Upper lobe of left lung (tissue), 6 donors: ENCODE measurements at regions not wholly inside any gene's neighbourhood (a gene's known extent, or its start where the extent isn't known, plus 50 kb on each side); places are given as distances from the start of the nearest gene placed in this dataset.

Experiments used
- ATAC-seq, 2 donors: fragments of 200-7000 bp; cut with Tn5 transposase; one replicate each; pipeline ENCODE4 v1.9.1; 2022; ENCODE audit warnings: mild to moderate bottlenecking in 2 of 2, moderate library complexity in 2 of 2; ENCODE audit not compliant: low FRiP score in 2 of 2
- DNase-seq, 2 donors: peaks; one replicate each; pipeline ENCODE4 v3.0.0-alpha.2; 2019 to 2020
- H3K27ac ChIP-seq, 4 donors: fragments of 200-600 bp; sonication (generic); one replicate each; pipeline ENCODE4 v1.5.1; 2016 to 2019
- H3K27me3 ChIP-seq, 4 donors: fragments of 200-600 bp; sonication (generic); one replicate each; pipeline ENCODE4 v1.5.1; 2017 to 2019
- H3K36me3 ChIP-seq, 4 donors: fragments of 200-600 bp; sonication (generic); one replicate each; pipeline ENCODE4 v1.5.1; 2016 to 2019
- H3K4me1 ChIP-seq, 4 donors: fragments of 200-600 bp; sonication (generic); one replicate each; pipeline ENCODE4 v1.5.1; 2018 to 2019
- H3K4me3 ChIP-seq, 4 donors: fragments of 200-600 bp; sonication (generic); one replicate each; pipeline ENCODE4 v1.5.1; 2017 to 2019; ENCODE audit warnings: mild to moderate bottlenecking in 2 of 4, moderate library complexity in 1 of 4
- H3K9me3 ChIP-seq, 4 donors: fragments of 200-600 bp; sonication (generic); one replicate each; pipeline ENCODE4 v1.5.1; 2018 to 2019
- EP300 ChIP-seq, 4 donors: sonication (generic); formaldehyde crosslinking; IDR thresholded peaks; one replicate each; pipeline ENCODE4 v1.5.1; 2017; ENCODE audit warnings: antibody characterized with exemption in 4 of 4, control low read depth in 2 of 4
- POLR2A ChIP-seq, 4 donors: fragments of 450-650 bp; IDR thresholded peaks; one replicate each; pipeline ENCODE4 v1.5.1; 2016 to 2017; ENCODE audit warnings: antibody characterized with exemption in 4 of 4, mild to moderate bottlenecking in 2 of 4
- POLR2AphosphoS5 ChIP-seq, 2 donors: sonication (generic); formaldehyde crosslinking; IDR thresholded peaks; one replicate each; pipeline ENCODE4 v1.5.1; 2017; ENCODE audit warnings: antibody characterized with exemption in 2 of 2
- WGBS, 2 donors: methylation state at CpG; one replicate each; pipeline ENCODE4 v1.1.5; 2017 to 2018; 5-methylcytosine and 5-hydroxymethylcytosine counted together
- TF ChIP-seq, protein P1 (sequence below), 6 experiments: fragments of 450-650 bp in 4 of 6; fragments of 200-600 bp in 2 of 6; sonication (generic) in 2 of 6; IDR thresholded peaks; one replicate each; pipeline ENCODE4 v1.5.1; 2016 to 2019; ENCODE audit warnings: antibody characterized with exemption in 6 of 6
- donor health status: DM: no; HTN: no; CAD: no; lungs with moderate emphysema.
- donor health status: DM: no; HTN: yes; CAD: no; lungs with severe emphysema.

DNA sequence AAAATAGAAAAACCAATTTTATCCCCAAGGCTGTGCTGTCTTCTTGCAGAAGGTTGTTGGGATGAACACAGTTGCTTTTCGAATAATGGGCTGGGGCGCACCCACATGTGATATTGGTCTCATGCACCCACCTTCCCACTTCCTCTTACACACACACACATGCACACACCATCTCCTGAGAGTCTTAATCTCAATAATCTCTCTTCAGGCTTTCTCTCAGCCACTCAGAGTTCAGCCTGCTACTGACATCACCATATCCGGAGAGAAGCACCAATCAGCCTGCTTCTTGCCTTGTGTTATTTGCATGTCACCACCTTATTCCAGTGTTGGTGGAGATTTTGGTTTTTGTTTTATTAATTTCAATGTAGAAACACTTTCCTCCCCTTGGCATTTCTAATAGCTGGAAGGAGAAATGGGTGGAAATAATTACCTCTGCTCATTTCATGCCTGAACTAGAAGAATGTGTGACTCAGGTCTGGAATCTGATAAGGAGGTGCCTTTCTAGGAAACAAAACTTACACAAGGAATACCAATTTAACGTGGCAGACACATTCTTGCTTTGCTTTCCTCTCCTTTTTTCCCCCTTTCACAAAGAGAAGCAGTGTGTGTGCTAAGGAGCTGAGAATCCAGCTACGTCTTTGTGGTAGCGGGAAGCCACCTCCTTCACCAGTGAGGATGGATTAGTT is 400.2 kb downstream of the MID1IP1 start:
- ATAC-seq, result no peak

GRCh38 chrX:39202641-39203040 is 401.4 kb downstream of the MID1IP1 start:
- no peak overlapping the region for H3K27ac ChIP-seq
- no peaks in the 10 kb centered on the region for H3K4me1 ChIP-seq
- no peak overlapping the region for H3K4me3 ChIP-seq
- ATAC-seq (no peak), DNase-seq (no peak)
- WGBS, 2 donors, result 71 to 86% methylated on average over 1 of the region's 1 CpG
- H3K27me3 ChIP-seq, result no peaks in the 10 kb centered on the region
- no peak for TF ChIP-seq POLR2A (IDR thresholded peaks at IDR 0.05)
- TF ChIP-seq, protein P1, sequence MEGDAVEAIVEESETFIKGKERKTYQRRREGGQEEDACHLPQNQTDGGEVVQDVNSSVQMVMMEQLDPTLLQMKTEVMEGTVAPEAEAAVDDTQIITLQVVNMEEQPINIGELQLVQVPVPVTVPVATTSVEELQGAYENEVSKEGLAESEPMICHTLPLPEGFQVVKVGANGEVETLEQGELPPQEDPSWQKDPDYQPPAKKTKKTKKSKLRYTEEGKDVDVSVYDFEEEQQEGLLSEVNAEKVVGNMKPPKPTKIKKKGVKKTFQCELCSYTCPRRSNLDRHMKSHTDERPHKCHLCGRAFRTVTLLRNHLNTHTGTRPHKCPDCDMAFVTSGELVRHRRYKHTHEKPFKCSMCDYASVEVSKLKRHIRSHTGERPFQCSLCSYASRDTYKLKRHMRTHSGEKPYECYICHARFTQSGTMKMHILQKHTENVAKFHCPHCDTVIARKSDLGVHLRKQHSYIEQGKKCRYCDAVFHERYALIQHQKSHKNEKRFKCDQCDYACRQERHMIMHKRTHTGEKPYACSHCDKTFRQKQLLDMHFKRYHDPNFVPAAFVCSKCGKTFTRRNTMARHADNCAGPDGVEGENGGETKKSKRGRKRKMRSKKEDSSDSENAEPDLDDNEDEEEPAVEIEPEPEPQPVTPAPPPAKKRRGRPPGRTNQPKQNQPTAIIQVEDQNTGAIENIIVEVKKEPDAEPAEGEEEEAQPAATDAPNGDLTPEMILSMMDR (IDR thresholded peaks at IDR 0.05), result no peak
- TF ChIP-seq POLR2AphosphoS5 (IDR thresholded peaks at IDR 0.05), result no peak
- no peak for TF ChIP-seq EP300 (IDR thresholded peaks at IDR 0.05)
- no peaks in the 10 kb centered on the region for H3K9me3 ChIP-seq
- H3K36me3 ChIP-seq, result no peaks in the 10 kb centered on the region

More for the DNA sequence above, 400.2 kb downstream of the MID1IP1 start:
- 74 to 81% methylated on average over 6 of the region's 6 CpGs for WGBS, 2 donors
- Histone ChIP-seq H3K27me3 (no peaks in the 10 kb centered on the region), H3K4me1 (no peaks in the 10 kb centered on the region), H3K36me3 (no peaks in the 10 kb centered on the region), H3K27ac (no peak overlapping the region), H3K4me3 (no peak overlapping the region), H3K9me3 (no peaks in the 10 kb centered on the region)
- no peak for TF ChIP-seq POLR2AphosphoS5 (IDR thresholded peaks at IDR 0.05)
- TF ChIP-seq EP300 (IDR thresholded peaks at IDR 0.05), result no peak
- TF ChIP-seq POLR2A (IDR thresholded peaks at IDR 0.05), result no peak
- TF ChIP-seq, protein P1 (IDR thresholded peaks at IDR 0.05), result no peak
- no peak for DNase-seq

GRCh38 chrX:39203427-39203826 is 402.2 kb downstream of the MID1IP1 start:
- H3K4me1 ChIP-seq, result no peaks in the 10 kb centered on the region
- no peak overlapping the region for H3K4me3 ChIP-seq
- TF ChIP-seq, protein P1 (IDR thresholded peaks at IDR 0.05), result no peak
- TF ChIP-seq EP300 (IDR thresholded peaks at IDR 0.05), result no peak
- TF ChIP-seq POLR2AphosphoS5 (IDR thresholded peaks at IDR 0.05), result no peak
- no peak for TF ChIP-seq POLR2A (IDR thresholded peaks at IDR 0.05)
- 62 to 80% methylated on average over 3 of the region's 3 CpGs for WGBS, 2 donors
- DNase-seq, result no peak
- no peak for ATAC-seq
- no peaks in the 10 kb centered on the region for H3K36me3 ChIP-seq
- no peaks in the 10 kb centered on the region for H3K9me3 ChIP-seq
- no peaks in the 10 kb centered on the region for H3K27me3 ChIP-seq
- no peak overlapping the region for H3K27ac ChIP-seq

DNA sequence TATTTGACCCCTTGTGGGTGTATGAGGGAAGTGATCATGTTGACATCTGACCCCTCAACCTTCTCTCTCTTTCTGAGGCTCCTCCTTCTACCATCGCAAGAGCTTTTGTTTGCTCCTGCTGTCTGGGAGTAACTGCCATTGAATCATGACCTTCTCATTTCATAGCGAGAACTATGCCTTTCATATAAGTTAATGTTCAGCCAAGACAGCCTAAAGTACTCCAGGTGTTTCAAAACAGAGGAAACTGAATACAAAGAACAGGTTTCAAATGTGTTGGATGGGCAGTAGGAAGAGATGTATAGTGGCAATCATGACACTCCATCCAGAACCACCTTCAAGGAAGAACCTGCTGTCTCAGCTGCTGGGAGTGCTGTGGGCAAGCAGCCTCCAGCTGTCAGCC is 403.1 kb downstream of the MID1IP1 start:
- no peak for ATAC-seq
- Histone ChIP-seq H3K9me3 (no peaks in the 10 kb centered on the region), H3K36me3 (no peaks in the 10 kb centered on the region), H3K27ac (no peak overlapping the region), H3K4me1 (no peaks in the 10 kb centered on the region), H3K4me3 (no peak overlapping the region), H3K27me3 (no peaks in the 10 kb centered on the region)
- no peak for DNase-seq
- TF ChIP-seq POLR2A (IDR thresholded peaks at IDR 0.05), result no peak
- 69 to 86% methylated on average over 2 of the region's 2 CpGs for WGBS, 2 donors

- Histone ChIP-seq H3K27me3 (no peaks in the 10 kb centered on the region), H3K36me3 (no peaks in the 10 kb centered on the region), H3K4me1 (no peaks in the 10 kb centered on the region), H3K27ac (no peak overlapping the region), H3K4me3 (no peak overlapping the region), H3K9me3 (no peaks in the 10 kb centered on the region)
- TF ChIP-seq POLR2A (IDR thresholded peaks at IDR 0.05) (no peak), EP300 (IDR thresholded peaks at IDR 0.05) (no peak), POLR2AphosphoS5 (IDR thresholded peaks at IDR 0.05) (no peak)
- TF ChIP-seq, protein P1 (IDR thresholded peaks at IDR 0.05), result no peak
- DNase-seq, result no peak
- WGBS, 2 donors, result 92% methylated on average over 1 of the region's 1 CpG; no CpG with 5 or more reads in 1 of the 2 donors
- no peak for ATAC-seq
These were observed 403.7 kb downstream of the MID1IP1 start for GRCh38 chrX:39204945-39205344.
